ENCODE measurements at regions not wholly inside any gene's neighbourhood (a gene's known extent, or its start where the extent isn't known, plus 50 kb on each side); places are given as distances from the start of the nearest gene placed in this dataset.

- TF ChIP-seq, protein P1, sequence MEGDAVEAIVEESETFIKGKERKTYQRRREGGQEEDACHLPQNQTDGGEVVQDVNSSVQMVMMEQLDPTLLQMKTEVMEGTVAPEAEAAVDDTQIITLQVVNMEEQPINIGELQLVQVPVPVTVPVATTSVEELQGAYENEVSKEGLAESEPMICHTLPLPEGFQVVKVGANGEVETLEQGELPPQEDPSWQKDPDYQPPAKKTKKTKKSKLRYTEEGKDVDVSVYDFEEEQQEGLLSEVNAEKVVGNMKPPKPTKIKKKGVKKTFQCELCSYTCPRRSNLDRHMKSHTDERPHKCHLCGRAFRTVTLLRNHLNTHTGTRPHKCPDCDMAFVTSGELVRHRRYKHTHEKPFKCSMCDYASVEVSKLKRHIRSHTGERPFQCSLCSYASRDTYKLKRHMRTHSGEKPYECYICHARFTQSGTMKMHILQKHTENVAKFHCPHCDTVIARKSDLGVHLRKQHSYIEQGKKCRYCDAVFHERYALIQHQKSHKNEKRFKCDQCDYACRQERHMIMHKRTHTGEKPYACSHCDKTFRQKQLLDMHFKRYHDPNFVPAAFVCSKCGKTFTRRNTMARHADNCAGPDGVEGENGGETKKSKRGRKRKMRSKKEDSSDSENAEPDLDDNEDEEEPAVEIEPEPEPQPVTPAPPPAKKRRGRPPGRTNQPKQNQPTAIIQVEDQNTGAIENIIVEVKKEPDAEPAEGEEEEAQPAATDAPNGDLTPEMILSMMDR (IDR thresholded peaks at IDR 0.05; ENCODE audit: low read depth, low read length), result no peak
- H3K4me3 ChIP-seq (ENCODE audit: low read depth, low read length), result no peak overlapping the region
Observed at GRCh38 chr16:65861131-65861731, 505.3 kb upstream of the CDH5 start.

DNA sequence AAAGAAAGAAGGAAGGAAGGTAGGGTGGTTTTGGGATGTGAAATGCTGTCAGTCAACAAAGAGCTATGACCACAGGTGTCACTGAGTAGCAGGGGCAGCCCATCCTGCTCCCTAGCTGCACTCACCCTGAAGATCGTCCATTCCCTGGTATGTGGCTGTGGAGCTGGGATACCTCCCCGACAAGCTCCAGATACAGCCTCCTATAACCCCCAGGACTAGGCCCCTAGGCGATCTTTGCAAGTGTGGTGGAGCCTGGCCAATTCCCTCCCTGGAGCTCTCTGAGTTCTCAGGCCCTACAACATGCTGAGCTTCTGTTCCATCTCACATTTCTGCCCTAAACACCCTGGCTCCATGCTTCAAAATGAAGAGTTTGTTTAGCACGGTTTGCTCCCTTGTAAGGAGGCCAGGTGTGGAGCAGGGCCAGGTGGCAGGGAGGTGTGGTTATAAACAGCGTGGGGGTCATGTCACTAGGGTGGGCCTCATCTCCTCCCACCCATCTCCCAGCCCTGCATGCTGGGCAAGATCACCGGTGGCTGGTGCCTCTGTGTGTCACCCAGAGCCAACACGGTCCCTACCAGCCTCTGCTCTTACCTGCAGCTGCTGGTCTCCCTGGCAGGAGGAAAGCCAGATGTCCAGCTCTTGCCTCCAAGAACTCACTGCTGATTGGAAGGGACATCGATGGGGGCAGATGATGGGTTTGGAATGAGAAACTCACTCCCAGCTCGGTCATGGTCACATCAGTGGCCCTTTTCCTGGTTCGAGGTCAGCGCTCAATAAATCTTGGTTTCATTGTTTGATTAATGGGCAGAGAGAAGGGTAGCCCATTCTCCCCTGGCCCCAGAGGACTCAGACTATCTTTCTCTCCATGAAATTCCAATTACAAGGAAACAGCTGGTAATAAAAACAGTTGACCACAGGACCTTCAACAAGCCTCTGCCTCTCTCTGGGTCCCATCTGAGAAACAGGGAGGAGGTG, 511.0 kb upstream of the CDH5 start:
- no peak overlapping the region for H3K4me3 ChIP-seq (ENCODE audit: low read depth, low read length)
- TF ChIP-seq, protein P1 (IDR thresholded peaks at IDR 0.05; ENCODE audit: low read depth, low read length), result no peak

DNA sequence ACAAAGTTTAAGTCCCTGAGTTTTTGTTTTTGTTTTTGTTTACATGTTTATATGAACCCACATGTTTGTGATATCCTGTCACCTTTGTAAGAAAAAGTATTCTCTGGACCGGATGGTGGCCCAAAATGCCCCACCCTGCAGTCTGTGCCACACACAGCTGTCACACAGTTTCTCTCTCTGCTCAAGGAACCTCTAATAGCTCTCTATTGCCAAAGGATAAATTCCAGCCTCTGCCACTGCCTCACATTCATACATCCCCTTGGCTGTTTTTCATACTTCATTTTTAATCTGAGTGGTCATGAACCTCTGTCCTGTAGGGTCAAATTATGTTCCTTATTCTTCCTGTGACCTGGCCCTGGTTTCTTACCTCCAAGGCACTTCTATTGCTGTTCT, 520.3 kb upstream of the CDH5 start:
- TF ChIP-seq, protein P1 (IDR thresholded peaks at IDR 0.05; ENCODE audit: low read depth, low read length), result no peak
- H3K4me3 ChIP-seq (ENCODE audit: low read depth, low read length), result no peak overlapping the region

- H3K4me3 ChIP-seq (ENCODE audit: low read depth, low read length), result no peak overlapping the region
- TF ChIP-seq, protein P1 (IDR thresholded peaks at IDR 0.05; ENCODE audit: low read depth, low read length), result no peak
Observed at GRCh38 chr16:65845466-65846209, 520.9 kb upstream of the CDH5 start.

GRCh38 chr16:65843941-65844340, 522.5 kb upstream of the CDH5 start:
- H3K4me3 ChIP-seq (ENCODE audit: low read depth, low read length), result no peak overlapping the region
- TF ChIP-seq, protein P1 (IDR thresholded peaks at IDR 0.05; ENCODE audit: low read depth, low read length), result no peak

- TF ChIP-seq, protein P1 (IDR thresholded peaks at IDR 0.05; ENCODE audit: low read depth, low read length), result no peak
Observed at GRCh38 chr16:65842067-65842466, 524.4 kb upstream of the CDH5 start.

More at GRCh38 chr16:65842067-65842466, 524.4 kb upstream of the CDH5 start:
- H3K4me3 ChIP-seq (ENCODE audit: low read depth, low read length), result no peak overlapping the region
